K562 (cell line): ENCODE measurements at regions not wholly inside any gene's neighbourhood (a gene's known extent, or its start where the extent isn't known, plus 50 kb on each side); places are given as distances from the start of the nearest gene placed in this dataset.

Experiments
- ATAC-seq: fragments of 200-7000 bp; cut with Tn5 transposase; 3 replicates; pipeline ENCODE4 v1.9.1; 2020; ENCODE audit warnings: moderate library complexity
- BruUV-seq: library from RNA; stranded (reverse); fragments of 400-500 nt; replicated peaks from 2 replicates; lab custom pipeline; 2021; lab: Mats Ljungman, UMichigan
- CTCF ChIA-PET: fragments of 300-600 bp; formaldehyde crosslinking; extraction: SDS; loops from one replicate; lab custom pipeline; 2021; ENCODE audit warnings: low intra/inter-chr PET ratio; lab: Yijun Ruan, JAX
- POLR2A ChIA-PET: fragments of 300-600, 350-650 bp; sonication (Branson Sonifier 250); formaldehyde crosslinking; extraction: SDS; loops from one replicate; lab custom pipeline; 2021; ENCODE audit warnings: antibody characterized with exemption, inconsistent platforms; lab: Yijun Ruan, JAX
- DNase-seq, 4 experiments: peaks; one replicate each; pipeline versions ENCODE4 v3.0.0 to v3.0.0-alpha.2; 2011 to 2018; ENCODE audit warnings: low spot score in 3 of 4, mixed read lengths in 3 of 4; ENCODE audit errors: extremely low read depth in 1 of 4
- FAIRE-seq: peaks from 2 replicates; lab custom pipeline; 2011; peaks lifted over from hg19 to GRCh38; lab: Jason Lieb, UNC
- H2AFZ ChIP-seq: 2 replicates; pipeline ENCODE4 v1.6.0; 2011; ENCODE audit warnings: low read depth, low read length, control low read depth, inconsistent platforms
- H3K27ac ChIP-seq: fragments of 200-600 bp; 3 replicates; pipeline ENCODE4 v1.8.0; 2011; ENCODE audit warnings: low read depth, mild to moderate bottlenecking, control low read depth, inconsistent platforms, low read length, moderate library complexity, mixed read lengths; ENCODE audit errors: extremely low read depth
- H3K27me3 ChIP-seq, 2 experiments: fragments of 300-600 bp in 1 of 2; 2 replicates in 1 of 2; 3 replicates in 1 of 2; pipeline versions ENCODE4 v1.6.0 to v1.8.0; 2011; ENCODE audit warnings: inconsistent platforms in 2 of 2, low read length in 2 of 2, mild to moderate bottlenecking in 1 of 2, mixed read lengths in 1 of 2, moderate library complexity in 1 of 2; ENCODE audit not compliant: control insufficient read depth in 2 of 2, insufficient read depth in 2 of 2
- H3K36me3 ChIP-seq: fragments of 300-600 bp; 3 replicates; pipeline ENCODE4 v1.8.0; 2011; ENCODE audit warnings: mild to moderate bottlenecking, low read length, inconsistent platforms; ENCODE audit not compliant: control insufficient read depth, insufficient read depth
- H3K4me1 ChIP-seq, 2 experiments: fragments of 200-600 bp in 1 of 2; replicated peaks in 1 of 2; 2 replicates in 1 of 2; 3 replicates in 1 of 2; pipeline versions ENCODE4 v1.5.1 to v1.8.0; 2011; ENCODE audit warnings: inconsistent platforms in 2 of 2, low read length in 2 of 2, mild to moderate bottlenecking in 1 of 2, mixed read lengths in 1 of 2, moderate library complexity in 1 of 2; ENCODE audit not compliant: control insufficient read depth in 2 of 2, insufficient read depth in 2 of 2
- H3K4me2 ChIP-seq: 2 replicates; pipeline ENCODE4 v1.6.1; 2011; ENCODE audit warnings: low read length, control low read depth, inconsistent platforms, mixed read lengths; ENCODE audit not compliant: insufficient read depth
- H3K4me3 ChIP-seq: fragments of 200-600 bp; sonication (generic), shearing (Covaris generic); 2 replicates; pipeline ENCODE4 v1.5.1; 2016; ENCODE audit warnings: control low read depth, inconsistent platforms
- H3K79me2 ChIP-seq: fragments of 200-600 bp; 3 replicates; pipeline ENCODE4 v1.8.0; 2011; ENCODE audit warnings: low read length, inconsistent platforms; ENCODE audit not compliant: control insufficient read depth, insufficient read depth
- H3K9ac ChIP-seq, 2 experiments: 2 replicates each; pipeline versions ENCODE4 v1.6.0 to v1.6.1; 2011; ENCODE audit warnings: low read depth in 2 of 2, low read length in 2 of 2, control low read depth in 1 of 2, inconsistent platforms in 1 of 2, mild to moderate bottlenecking in 1 of 2, mixed read lengths in 1 of 2; ENCODE audit not compliant: insufficient read depth in 1 of 2
- H3K9me1 ChIP-seq: one replicate; pipeline ENCODE4 v1.6.0; 2011; ENCODE audit warnings: inconsistent platforms, mild to moderate bottlenecking, low read length, moderate library complexity; ENCODE audit not compliant: control insufficient read depth, insufficient read depth
- H3K9me3 ChIP-seq: replicated peaks from 2 replicates; pipeline ENCODE4 v1.5.1; 2011; ENCODE audit warnings: low read depth, low read length, inconsistent platforms; ENCODE audit not compliant: control insufficient read depth, insufficient read depth
- H4K20me1 ChIP-seq: replicated peaks from 2 replicates; pipeline ENCODE4 v1.6.1; 2011; ENCODE audit warnings: low read length, inconsistent platforms, mixed read lengths; ENCODE audit not compliant: control insufficient read depth, insufficient read depth
- KHSRP ChIP-seq: fragments of 450-650 bp; IDR thresholded peaks from 2 replicates; pipeline ENCODE4 v1.6.1; 2017
- NBN ChIP-seq: fragments of 450-650 bp; IDR thresholded peaks from 2 replicates; pipeline ENCODE4 v1.6.1; 2016; ENCODE audit warnings: low read depth, mild to moderate bottlenecking
- TEAD4 ChIP-seq, 2 experiments: sonication (generic) in 1 of 2; formaldehyde crosslinking in 1 of 2; IDR thresholded peaks; 2 replicates each; pipeline versions ENCODE4 v1.6.1 to v1.8.0; 2012 to 2022; ENCODE audit warnings: borderline replicate concordance in 1 of 2, inconsistent platforms in 1 of 2, low read length in 1 of 2, mild to moderate bottlenecking in 1 of 2, missing genetic modification reagents in 1 of 2
- ZBTB33 ChIP-seq: sonication (generic); formaldehyde crosslinking; IDR thresholded peaks from 2 replicates; pipeline ENCODE4 v1.8.1; 2023; ENCODE audit warnings: mild to moderate bottlenecking, missing genetic modification reagents
- ZC3H11A ChIP-seq: IDR thresholded peaks from 2 replicates; pipeline ENCODE4 v1.6.1; 2012; ENCODE audit warnings: low read depth, low read length, improper control_type of control experiment
- ZNF395 ChIP-seq: fragments of 200-800 bp; sonication (Bioruptor generic); IDR thresholded peaks from 2 replicates; pipeline ENCODE4 v1.6.1; 2017; ENCODE audit warnings: missing genetic modification characterization, missing compliant biosample characterization
- ZNF431 ChIP-seq: sonication (generic); formaldehyde crosslinking; IDR thresholded peaks from 2 replicates; pipeline ENCODE4 v1.8.0; 2022; ENCODE audit warnings: mild to moderate bottlenecking, missing genetic modification reagents
- whole genome bisulfite sequencing: fragments of 100-300 bp; shearing (Covaris generic); methylation state at CpG from one replicate; pipeline ENCODE4 v1.1.6; 2016; ENCODE audit warnings: low coverage, mixed read lengths; ENCODE audit not compliant: insufficient coverage; ENCODE audit errors: missing lambda C conversion rate; 5-methylcytosine and 5-hydroxymethylcytosine counted together
- in situ Hi-C: fragments of 300-500 bp; cut with MboI; formaldehyde crosslinking; loops from 4 replicates; pipeline ENCODE4 v1.15.0; 2018; ENCODE audit warnings: inconsistent platforms, mixed read lengths
- intact Hi-C: fragments of 100-400 bp; cut with micrococcal nuclease; formaldehyde crosslinking; loops from 2 replicates; pipeline ENCODE4 v1.14.2; 2022

- 0% methylated on average over 1 of the region's 1 CpG for WGBS
- H3K9me1 ChIP-seq = no peaks in the 10 kb centered on the region
- H3K9me3 ChIP-seq = no peaks in the 10 kb centered on the region
- H4K20me1 ChIP-seq = no peaks in the 10 kb centered on the region
- no peak for TF ChIP-seq ZNF395 (CRISPR knock-in tag)
- TF ChIP-seq KHSRP = no peak
- no peak for TF ChIP-seq ZNF431 (CRISPR knock-in tag)
- TF ChIP-seq NBN = no peak
- TF ChIP-seq TEAD4 (IDR thresholded peaks at IDR 0.05; ENCODE audit: low read length) = no peak
- TF ChIP-seq TEAD4 (CRISPR knock-in tag; IDR thresholded peaks at IDR 0.05; ENCODE audit: borderline replicate concordance) = no peak
- no peak for TF ChIP-seq ZBTB33 (CRISPR knock-in tag)
- no peak for TF ChIP-seq ZC3H11A
- in situ Hi-C loops (no loop called here), intact Hi-C loops (no loop called here)
- H3K27ac ChIP-seq = no peak overlapping the region
- CTCF ChIA-PET = no interaction called here
- POLR2A ChIA-PET = interaction anchor here (0.7 kb wide), 1 partner anchor 60 kb away, joined by 4 read pairs; no protein-coding TSS in a partner anchor
- no peak overlapping the region for H3K4me2 ChIP-seq
- H3K27me3 ChIP-seq = no peaks in the 10 kb centered on the region
- FAIRE-seq (no peak), DNase-seq (peak in 1 of 4 experiments; percentile 2), ATAC-seq (no peak; the same call in 2 of the 3 replicates)
- no peaks in the 10 kb centered on the region for H3K36me3 ChIP-seq
- no TSS peak for BruUV-seq
- H3K4me3 ChIP-seq = no peak overlapping the region
- H3K9ac ChIP-seq = no peak overlapping the region
- H2AFZ ChIP-seq = no peak overlapping the region
- no peaks in the 10 kb centered on the region for H3K4me1 ChIP-seq
- no peaks in the 10 kb centered on the region for H3K79me2 ChIP-seq
Measured at GRCh38 chr2:23002234-23002633, 382.7 kb upstream of the KLHL29 start.
